ENCODE measurements at regions not wholly inside any gene's neighbourhood (a gene's known extent, or its start where the extent isn't known, plus 50 kb on each side); places are given as distances from the start of the nearest gene placed in this dataset.

GRCh38 chr5:101860563-101860962 lies 435.5 kb downstream of the SLCO4C1 start:
- TF ChIP-seq POLR2A (IDR thresholded peaks at IDR 0.05) = no peak
- TF ChIP-seq CTCF (IDR thresholded peaks at IDR 0.05) = no peak
- no peak for TF ChIP-seq POLR2AphosphoS5 (IDR thresholded peaks at IDR 0.05)
- TF ChIP-seq EP300 (IDR thresholded peaks at IDR 0.05) = no peak

Measured in suprapubic skin (tissue), 4 donors.